GM21526 (cell line): ENCODE measurements at regions not wholly inside any gene's neighbourhood (a gene's known extent, or its start where the extent isn't known, plus 50 kb on each side); places are given as distances from the start of the nearest gene placed in this dataset.

ENCODE experiments used
- ATAC-seq: cut with Tn5 transposase; IDR thresholded peaks from one replicate; pipeline ENCODE4 v1.9.1; 2021; ENCODE audit warnings: moderate library complexity; ENCODE audit not compliant: unreplicated experiment, low FRiP score

DNA sequence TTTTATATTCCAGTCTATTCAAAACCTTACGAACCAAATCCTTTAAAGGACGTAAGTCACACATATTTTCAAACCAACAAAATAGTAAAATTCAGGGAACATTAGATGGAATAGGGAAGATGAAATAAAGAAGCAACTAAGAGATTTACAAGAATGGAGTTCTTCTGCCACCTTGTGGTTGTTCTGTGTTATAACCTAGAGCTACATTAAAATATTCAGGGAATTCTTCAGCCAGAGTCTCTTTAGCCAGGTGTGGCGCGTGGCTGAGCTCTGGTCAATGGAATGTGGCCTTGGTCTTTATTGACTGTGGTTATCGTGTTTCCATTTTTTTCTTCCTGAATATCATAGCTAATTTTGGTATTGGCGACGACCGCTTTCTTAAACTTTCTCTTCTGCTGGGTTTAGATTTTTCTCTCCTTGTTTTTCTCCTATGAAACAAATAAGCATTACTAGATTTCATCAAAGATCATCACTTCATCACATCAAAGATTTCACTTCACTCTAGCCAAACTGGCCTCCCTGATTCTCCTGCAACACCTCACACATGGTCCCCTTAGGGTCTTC is 221.3 kb downstream of the MRPL39 start:
- ATAC-seq = peak; percentile 57

DNA sequence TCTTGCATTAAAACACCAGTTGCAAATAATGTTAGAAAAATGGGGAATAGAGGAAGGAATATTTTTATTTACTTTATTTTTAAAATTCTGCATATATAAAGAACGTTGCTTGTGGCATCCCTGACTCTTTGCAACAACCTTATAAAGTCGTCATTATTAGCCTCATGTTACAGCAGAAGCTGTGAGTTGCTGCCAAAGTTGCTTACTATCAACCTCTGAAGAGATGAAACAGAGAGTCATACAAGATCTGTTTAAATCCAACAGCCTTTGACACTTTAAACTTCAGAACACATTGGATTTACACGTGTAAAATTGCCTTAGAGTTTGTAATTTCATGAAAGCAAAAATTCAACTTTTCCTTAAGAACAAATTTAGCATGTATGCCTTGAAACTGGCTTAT is 221.9 kb downstream of the MRPL39 start:
- ATAC-seq = no peak

DNA sequence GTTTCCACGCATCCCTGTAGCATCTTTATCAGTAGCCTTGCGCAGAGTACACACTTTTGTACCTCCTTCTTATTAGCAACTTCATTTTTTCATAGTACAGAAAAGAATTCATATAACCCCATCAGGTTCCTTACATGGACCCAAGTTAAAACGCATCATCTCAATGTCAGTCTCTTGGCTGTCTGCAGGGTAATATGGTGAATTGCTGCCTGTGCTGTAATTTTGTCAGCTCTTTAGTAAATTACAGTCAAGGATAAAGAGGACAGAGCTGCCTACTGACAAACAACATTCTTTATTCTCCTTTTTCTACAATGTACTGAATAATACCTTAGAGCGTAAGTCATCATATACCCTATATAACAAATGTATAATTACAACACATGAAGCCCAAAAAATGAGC is 222.5 kb downstream of the MRPL39 start:
- ATAC-seq = no peak

DNA sequence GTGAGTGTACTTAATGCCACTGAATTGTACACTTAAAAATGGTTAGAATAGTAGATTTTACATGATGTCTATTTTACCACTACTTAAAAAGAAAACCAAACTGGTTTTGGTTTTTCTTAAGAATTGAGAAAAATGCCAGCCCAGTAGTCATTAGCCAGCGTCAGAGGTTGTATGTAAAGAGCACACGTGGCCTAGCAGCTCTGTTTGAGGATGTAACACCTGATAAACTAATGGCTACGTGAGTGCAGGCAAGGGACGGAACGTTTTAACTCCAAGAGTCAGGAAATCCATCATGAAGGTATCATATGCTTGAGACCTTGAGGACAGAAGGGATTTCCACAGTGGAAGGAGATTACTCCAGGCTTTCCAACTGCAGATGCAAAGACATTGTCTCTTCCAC is 223.7 kb downstream of the MRPL39 start:
- ATAC-seq = no peak

DNA sequence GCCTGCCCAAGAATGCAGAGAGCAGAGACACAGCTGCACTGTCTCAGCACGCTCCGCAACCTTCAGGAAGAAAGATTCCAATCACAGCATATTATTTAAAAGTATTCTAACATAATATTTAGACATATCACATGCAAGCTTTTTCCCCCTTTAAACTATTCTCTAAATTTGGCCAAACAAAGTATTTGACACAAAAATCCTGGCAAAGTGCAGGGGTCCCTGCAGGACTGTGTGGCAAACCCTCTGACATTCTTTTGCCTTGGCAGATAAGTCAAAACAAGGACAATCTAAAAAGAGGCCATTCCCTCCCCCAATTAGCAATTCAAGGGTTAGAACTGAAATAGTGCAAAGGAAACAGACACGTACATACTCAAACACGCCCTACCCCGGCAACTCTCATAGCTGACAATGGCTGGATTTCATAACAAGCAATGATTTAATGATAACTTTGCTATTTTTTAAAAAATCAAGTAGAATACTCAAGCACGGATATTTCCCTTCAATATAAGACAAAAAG is 225.3 kb downstream of the MRPL39 start:
- ATAC-seq = no peak

DNA sequence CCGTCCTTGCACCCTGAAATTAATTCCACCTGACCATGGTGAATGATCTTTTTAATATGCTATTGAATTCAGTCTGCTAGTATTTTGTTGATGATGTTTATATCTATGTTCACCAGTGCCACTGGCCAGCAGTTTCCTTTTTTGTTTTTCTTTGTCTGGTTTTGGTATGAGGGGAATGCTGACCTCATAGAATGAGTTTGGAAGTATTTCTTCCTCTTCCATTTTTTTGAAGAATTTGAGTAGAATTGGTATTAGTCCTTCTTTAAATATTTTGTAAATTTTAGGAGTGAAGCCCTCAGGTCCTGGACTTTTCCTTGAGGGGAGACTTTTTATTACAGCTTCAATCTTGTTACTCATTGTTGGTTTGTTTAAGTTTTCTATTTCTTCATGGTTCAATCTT is 231.6 kb downstream of the MRPL39 start:
- ATAC-seq = no peak

DNA sequence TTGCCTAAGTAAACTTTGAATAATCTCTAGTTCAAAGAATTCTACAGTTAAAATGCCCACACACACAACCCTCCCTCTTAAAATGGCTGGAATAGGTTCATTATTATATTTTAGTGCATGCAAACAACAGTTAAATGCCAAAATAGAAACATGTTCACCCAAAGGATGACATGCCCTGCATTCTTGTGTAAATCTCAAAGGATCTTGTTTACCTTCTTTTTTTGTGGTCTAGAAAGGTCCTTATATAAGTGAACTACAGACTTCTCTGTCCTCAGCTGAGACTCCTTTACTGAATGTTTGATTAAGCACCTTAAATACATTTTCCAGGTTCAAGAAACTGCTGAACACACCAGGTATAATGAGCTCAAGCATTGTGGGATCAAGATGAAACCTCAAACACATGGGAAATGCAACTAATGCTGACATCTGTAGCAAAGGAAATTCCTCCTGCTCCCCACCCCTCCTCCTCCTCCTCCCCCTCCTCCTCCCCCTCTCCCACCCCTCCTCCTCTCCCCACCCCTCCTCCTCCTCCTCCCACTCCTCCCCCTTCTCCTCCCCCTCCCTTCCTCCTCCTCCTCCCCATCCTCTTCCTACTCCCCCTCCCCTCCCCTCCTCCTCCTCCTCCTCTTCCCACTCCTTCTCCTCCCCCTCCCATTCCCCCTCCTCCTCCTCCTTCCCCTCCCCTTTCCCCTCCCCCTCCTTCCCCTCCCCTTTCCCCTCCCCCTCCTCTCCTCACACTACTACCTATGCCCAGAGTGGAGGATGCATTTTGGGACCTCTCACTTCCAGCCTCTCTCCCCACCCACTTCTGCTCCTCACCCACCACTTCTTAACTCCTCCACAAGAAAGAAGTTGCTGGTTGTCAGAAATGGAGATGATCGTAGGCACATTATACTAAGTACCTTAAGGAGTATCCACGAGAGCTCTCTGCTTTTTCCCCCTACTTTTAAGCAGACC is 233.9 kb downstream of the MRPL39 start:
- no peak for ATAC-seq

DNA sequence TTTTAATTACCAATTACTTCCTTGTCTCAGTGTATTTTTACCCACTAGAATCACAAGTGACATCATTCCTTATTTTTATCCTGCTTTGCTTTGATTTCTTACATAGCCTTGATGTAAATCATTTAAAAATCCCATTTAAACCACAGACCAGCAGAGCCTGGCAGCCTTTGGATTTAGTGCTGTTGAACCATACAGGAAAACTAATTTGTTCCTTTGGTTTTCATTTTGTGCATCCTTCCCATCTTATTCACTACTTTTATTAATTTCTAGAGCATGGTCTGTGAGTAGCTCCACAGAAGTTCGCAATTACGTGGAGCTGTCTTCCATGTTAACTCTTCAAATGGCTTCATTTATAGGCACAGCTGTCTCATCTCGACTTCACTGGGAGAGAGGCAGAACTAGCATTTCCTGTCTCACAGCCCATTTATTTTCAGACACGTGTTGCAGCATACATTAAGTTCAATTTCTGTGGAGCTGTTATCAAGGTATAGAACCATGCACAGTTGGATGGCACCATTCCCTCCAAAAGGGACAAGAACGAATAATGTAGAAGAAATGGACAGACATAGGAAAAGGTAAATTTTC is 235.3 kb downstream of the MRPL39 start:
- no peak for ATAC-seq

DNA sequence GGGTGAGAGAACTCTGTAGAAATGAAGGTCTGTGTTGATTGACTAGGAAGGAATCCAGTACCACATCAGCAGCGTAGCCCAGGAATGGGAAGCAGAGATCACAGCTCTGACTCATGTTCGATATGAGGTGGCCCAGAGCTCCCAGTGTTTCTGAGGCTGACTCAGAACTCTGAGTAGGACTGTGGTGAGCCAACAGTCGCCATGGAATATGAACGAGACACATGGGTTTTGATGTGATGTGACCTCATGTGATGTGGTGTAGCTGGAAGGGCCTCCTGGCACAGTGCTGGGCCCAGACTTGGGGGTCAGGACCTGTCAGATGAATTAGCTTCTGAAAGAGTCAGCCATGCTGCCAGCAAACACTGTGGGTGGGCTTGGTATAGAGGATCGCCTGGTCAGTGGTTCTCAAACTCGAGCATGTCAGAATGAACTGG is 237.0 kb downstream of the MRPL39 start:
- ATAC-seq = no peak

DNA sequence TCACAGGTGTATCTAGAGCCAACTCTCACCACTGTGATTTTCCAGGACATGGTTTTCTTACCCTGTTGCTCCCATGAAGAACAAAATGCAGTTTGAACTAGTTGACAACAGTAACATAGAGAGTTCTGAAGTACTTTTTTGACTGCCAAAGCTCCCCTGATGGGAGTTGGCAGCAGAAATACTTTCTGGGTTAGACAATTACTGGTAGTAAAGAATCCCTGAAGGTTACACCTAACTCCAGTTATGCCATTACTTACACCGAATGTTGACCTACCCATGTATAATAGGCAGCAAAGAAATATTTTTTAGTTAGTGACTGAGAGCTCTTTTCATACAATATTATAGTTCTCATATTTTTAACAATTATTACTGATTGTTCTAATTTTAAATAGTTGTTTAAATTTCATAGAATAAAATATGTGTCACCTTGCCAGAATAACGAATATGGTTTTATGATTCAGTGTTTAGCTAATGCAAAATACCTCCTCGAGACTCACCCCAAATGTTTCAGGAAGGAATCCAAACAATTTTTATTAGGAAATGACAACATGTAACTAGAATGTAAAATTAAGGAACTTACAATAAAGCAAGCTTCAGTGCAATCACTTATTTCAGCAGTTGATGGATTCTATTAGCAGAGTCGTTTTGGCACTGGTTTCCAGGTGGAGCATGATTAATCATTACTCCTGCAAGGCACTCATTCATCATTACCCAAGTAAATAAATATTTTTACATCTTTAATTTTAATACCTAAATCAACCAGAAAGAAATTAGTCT is 237.6 kb downstream of the MRPL39 start:
- no peak for ATAC-seq

DNA sequence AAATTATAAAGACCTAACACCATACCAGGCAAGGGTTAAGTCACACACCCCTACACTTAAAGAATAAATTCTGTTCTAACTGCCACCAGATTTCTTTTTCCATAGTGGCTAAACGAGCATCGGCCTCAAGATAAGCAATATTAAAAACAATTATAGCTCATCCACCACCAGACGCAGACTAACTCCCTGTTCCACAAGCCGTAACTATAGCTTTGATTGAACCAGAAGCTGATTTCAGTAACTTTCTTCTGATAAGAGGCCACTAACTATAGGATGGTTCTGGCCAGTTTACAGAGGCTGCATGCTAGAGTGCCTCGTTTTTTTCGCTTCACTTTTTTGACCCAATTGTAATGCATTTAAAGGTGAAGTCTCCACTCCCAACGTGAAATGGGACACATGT is 238.8 kb downstream of the MRPL39 start:
- ATAC-seq = no peak

DNA sequence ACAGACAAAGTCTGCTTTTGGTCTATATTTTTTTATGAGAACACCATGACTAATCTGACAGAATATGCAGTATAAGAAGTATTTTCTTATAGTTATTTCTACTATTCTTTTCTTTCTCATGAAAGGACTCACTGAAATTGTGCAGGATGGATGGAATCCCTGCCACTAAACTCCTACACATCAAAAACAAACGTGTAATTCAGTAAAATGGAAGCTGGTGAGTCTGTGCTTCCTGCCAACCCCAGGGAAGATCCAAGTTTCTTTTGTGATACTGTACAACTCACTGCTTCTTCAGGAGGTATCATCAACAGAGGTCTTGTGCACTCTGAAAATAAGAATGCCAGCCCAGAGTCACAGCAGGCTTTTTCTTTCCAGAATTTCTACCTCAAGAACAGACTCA is 241.2 kb downstream of the MRPL39 start:
- ATAC-seq = no peak

DNA sequence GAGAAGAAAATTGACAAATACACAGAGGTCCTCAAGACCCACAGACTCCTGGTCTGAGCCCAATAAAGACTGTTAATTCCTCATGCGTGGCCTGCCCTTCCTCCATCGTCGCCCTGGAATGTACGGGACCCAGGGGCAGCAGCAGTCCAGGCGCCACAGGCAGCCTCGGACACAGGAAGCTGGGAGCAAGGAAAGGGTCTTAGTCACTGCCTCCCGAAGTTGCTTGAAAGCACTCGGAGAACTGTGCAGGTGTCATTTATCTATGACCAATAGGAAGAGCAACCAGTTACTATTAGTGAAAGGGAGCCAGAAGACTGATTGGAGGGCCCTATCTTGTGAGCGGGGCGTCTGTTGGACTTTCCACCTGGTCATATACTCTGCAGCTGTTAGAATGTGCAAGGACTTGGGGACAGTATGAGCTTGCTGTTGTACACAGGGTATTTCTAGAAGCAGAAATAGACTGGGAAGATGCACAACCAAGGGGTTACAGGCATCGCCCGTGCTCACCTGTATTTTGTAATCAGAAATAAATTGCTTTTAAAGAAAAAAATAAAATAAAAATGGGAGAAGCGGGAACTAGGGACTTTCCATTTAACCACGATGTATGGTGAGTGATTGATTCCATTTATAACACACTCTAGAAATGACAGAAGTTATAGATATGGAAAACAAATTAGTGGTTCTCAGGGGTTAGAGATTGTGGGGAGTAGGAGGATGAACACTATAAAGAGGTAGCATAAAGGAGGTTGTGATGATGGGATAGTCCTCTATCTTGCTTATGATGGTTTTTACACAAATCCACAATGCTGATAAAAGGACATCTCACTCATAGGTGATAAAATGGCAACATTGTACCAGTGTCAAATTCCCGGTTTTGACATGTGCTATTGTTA is 244.7 kb downstream of the MRPL39 start:
- no peak for ATAC-seq

DNA sequence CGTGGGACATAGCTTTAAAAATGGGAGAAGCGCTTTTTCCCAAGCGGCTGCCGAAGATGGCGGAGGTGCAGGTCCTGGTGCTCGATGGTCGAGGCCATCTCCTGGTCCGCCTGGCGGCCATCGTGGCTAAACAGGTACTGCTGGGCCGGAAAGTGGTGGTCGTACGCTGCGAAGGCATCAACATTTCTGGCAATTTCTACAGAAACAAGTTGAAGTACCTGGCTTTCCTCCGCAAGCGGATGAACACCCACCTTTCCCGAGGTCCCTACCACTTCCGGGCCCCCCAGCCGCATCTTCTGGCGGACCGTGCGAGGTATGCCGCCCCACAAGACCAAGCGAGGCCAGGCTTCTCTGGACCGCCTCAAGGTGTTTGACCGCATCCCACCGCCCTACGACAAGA is 245.5 kb downstream of the MRPL39 start:
- no peak for ATAC-seq

DNA sequence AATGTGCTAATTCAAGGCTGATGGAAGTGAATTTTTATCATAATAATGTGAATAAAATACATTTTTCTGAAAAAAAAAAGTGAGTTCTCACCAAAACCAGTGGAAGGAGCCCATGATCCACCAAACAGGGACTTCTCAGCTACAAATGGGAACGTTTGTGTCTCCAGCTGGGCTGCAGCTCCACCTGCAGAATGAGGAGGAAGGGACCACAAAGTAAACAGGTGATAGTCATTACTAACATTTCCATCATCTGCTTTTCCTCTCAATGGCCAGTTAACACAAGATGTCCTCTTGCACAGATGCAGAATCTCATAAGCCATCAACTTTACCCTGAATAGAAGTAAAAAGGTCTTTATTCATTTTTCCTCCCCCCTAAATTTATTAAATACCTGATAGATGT is 246.2 kb downstream of the MRPL39 start:
- no peak for ATAC-seq

DNA sequence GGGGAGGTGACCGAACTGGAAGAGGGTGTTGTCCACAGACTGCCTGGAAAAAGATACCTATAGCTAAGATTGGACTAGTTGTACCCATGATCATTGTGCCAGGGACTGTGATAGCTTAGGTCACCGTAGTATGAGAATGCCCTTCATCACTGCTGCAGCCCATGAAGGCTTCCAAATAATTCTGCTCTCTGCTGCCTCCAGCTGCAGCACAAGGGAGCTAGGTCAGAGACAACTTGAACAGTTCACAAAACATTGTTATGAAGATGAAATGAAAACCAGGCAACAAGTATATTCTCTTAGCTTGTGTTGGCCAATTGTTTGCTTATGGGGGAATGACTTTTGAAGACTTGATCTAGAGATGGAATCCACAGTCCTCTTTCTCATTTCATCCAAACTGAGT is 246.7 kb downstream of the MRPL39 start:
- no peak for ATAC-seq

DNA sequence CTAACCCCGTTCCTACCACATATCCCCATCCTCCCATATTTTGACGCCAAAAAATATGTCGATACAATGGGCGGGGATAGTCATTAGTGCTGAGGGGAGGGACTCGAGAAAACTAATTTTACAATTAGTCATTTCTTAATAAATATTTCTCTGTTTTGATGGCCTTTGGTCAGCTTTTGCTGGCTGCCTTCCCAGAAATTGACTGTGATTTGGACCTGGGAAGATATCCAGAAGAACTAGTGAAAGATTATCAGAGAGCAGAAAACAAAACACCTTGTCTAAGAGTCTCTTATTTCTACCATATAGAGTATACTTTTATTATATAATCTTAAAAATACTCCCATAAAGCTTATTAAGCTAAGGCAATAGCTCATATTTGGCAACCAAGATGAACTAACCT is 247.6 kb downstream of the MRPL39 start:
- ATAC-seq = no peak

DNA sequence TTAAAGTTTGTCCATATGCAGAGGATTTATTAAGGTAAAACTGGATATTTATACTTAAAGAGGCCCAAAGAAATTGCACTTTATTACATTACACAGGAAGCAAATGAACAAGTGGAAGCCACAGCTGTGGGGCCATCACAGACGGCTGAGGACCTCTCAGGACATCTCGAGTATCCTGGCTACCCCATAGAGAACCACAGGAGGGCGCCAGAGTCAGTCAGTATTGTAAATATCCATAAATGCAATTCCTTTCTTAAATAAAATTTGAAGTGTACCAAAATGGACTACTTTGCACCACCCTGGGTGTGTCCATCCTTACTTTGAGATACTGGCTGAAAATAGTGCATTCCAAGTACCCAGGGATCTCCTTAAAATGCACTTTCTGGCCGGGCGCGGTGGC is 257.2 kb downstream of the MRPL39 start:
- ATAC-seq = peak; percentile 56

DNA sequence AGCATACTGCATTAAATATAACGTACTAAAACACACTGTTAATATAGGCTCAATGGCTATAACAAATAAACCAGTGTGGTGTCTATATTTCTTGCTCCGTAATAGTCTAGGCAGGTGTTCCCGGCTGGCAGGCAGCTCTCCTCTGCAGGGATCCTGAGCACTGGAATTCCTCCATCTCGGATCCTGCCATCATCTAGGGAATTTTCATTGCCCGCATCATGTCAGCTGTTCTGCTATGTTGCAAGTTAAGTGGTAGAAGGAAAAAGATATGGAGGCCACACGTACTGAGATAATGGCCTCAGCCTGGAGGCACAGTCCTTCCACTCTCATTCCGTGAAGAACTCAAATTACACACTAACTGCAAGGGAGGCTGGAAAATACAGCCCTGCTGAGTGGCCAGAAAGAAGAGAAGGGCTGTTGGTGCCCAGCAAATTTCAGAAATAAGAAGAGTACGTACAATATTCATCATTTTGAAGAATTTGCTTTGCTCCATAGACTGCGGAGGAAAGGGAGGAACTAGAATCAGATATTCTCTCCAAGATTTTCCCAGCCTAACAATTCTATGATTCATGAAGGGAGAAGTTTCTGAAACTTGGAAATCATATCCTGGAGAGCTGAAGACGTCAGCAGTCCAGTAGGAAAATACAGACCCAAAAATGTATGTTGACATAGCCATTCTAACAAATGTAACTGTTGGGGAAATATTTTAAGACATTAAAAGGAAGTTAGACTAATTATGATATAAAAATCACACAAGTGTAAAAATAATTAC is 263.3 kb downstream of the MRPL39 start:
- ATAC-seq = no peak
